Suprapubic skin (tissue), 4 donors: ENCODE measurements at regions not wholly inside any gene's neighbourhood (a gene's known extent, or its start where the extent isn't known, plus 50 kb on each side); places are given as distances from the start of the nearest gene placed in this dataset.

ENCODE experiments used
- DNase-seq, 2 donors: peaks; one replicate each; pipeline ENCODE4 v3.0.0-alpha.2; 2019; ENCODE audit warnings: low spot score in 2 of 2
- H3K27ac ChIP-seq: fragments of 200-600 bp; sonication (generic); one replicate; pipeline ENCODE4 v1.5.1; 2019
- H3K27me3 ChIP-seq: fragments of 200-600 bp; sonication (generic); one replicate; pipeline ENCODE4 v1.5.1; 2019
- H3K36me3 ChIP-seq: fragments of 200-600 bp; sonication (generic); one replicate; pipeline ENCODE4 v1.5.1; 2019
- H3K4me1 ChIP-seq: fragments of 200-600 bp; sonication (generic); one replicate; pipeline ENCODE4 v1.5.1; 2019
- H3K4me3 ChIP-seq: fragments of 200-600 bp; sonication (generic); one replicate; pipeline ENCODE4 v1.5.1; 2019; ENCODE audit warnings: mild to moderate bottlenecking
- H3K9me3 ChIP-seq: fragments of 200-600 bp; sonication (generic); one replicate; pipeline ENCODE4 v1.5.1; 2019
- CTCF ChIP-seq, 2 donors: fragments of 200-600 bp in 1 of 2; fragments of 450-650 bp in 1 of 2; sonication (generic) in 1 of 2; IDR thresholded peaks; one replicate each; pipeline ENCODE4 v1.5.1; 2016 to 2019; ENCODE audit warnings: antibody characterized with exemption in 2 of 2, mild to moderate bottlenecking in 1 of 2, moderate library complexity in 1 of 2
- EP300 ChIP-seq: sonication (generic); formaldehyde crosslinking; IDR thresholded peaks from one replicate; pipeline ENCODE4 v1.6.1; 2017; ENCODE audit warnings: antibody characterized with exemption
- POLR2A ChIP-seq, 2 donors: fragments of 450-650 bp; IDR thresholded peaks; one replicate each; pipeline ENCODE4 v1.6.1; 2017; ENCODE audit warnings: antibody characterized with exemption in 2 of 2, mild to moderate bottlenecking in 2 of 2, moderate library complexity in 2 of 2
- POLR2AphosphoS5 ChIP-seq, 3 donors: sonication (generic); formaldehyde crosslinking; IDR thresholded peaks; one replicate each; pipeline ENCODE4 v1.6.1; 2017; ENCODE audit warnings: antibody characterized with exemption in 3 of 3
- WGBS: methylation state at CpG from one replicate; pipeline ENCODE4 v1.1.5; 2018; 5-methylcytosine and 5-hydroxymethylcytosine counted together

GRCh38 chr4:112842513-112842912, 205.6 kb downstream of the LARP7 start:
- DNase-seq: no peak
- H3K4me3 ChIP-seq: no peak overlapping the region
- H3K9me3 ChIP-seq: no peaks in the 10 kb centered on the region
- no peaks in the 10 kb centered on the region for H3K36me3 ChIP-seq
- no peak overlapping the region for H3K27ac ChIP-seq
- H3K4me1 ChIP-seq: no peaks in the 10 kb centered on the region
- no peaks in the 10 kb centered on the region for H3K27me3 ChIP-seq
- 87% methylated on average over 9 of the region's 10 CpGs for WGBS
- TF ChIP-seq POLR2AphosphoS5 (IDR thresholded peaks at IDR 0.05): no peak
- TF ChIP-seq CTCF (IDR thresholded peaks at IDR 0.05): no peak
- no peak for TF ChIP-seq POLR2A (IDR thresholded peaks at IDR 0.05)
- no peak for TF ChIP-seq EP300

GRCh38 chr4:112845386-112845785, 204.1 kb upstream of the ANK2 start:
- Histone ChIP-seq H3K9me3 (no peaks in the 10 kb centered on the region), H3K27me3 (no peaks in the 10 kb centered on the region), H3K36me3 (no peaks in the 10 kb centered on the region), H3K27ac (no peak overlapping the region), H3K4me1 (no peaks in the 10 kb centered on the region), H3K4me3 (no peak overlapping the region)
- TF ChIP-seq CTCF (IDR thresholded peaks at IDR 0.05): no peak
- TF ChIP-seq POLR2A (IDR thresholded peaks at IDR 0.05): no peak
- no peak for DNase-seq
- WGBS: 76% methylated on average over 3 of the region's 3 CpGs

- H3K27ac ChIP-seq: no peak overlapping the region
- WGBS: 91% methylated on average over 4 of the region's 4 CpGs
These were observed 202.4 kb upstream of the ANK2 start for GRCh38 chr4:112847045-112847444.

GRCh38 chr4:112847781-112848180, 201.7 kb upstream of the ANK2 start:
- TF ChIP-seq POLR2AphosphoS5 (IDR thresholded peaks at IDR 0.05) (no peak), CTCF (IDR thresholded peaks at IDR 0.05) (no peak)
- Histone ChIP-seq H3K4me3 (no peak overlapping the region), H3K4me1 (no peaks in the 10 kb centered on the region), H3K9me3 (no peaks in the 10 kb centered on the region), H3K36me3 (no peaks in the 10 kb centered on the region), H3K27me3 (no peaks in the 10 kb centered on the region), H3K27ac (no peak overlapping the region)
- DNase-seq: no peak
- WGBS: 73% methylated on average over 4 of the region's 4 CpGs

More at GRCh38 chr4:112847045-112847444, 202.4 kb upstream of the ANK2 start:
- no peak for DNase-seq
- H3K9me3 ChIP-seq: no peaks in the 10 kb centered on the region
- no peaks in the 10 kb centered on the region for H3K4me1 ChIP-seq
- no peaks in the 10 kb centered on the region for H3K27me3 ChIP-seq
- no peak overlapping the region for H3K4me3 ChIP-seq
- TF ChIP-seq POLR2AphosphoS5 (IDR thresholded peaks at IDR 0.05) (no peak), POLR2A (IDR thresholded peaks at IDR 0.05) (no peak), EP300 (no peak), CTCF (IDR thresholded peaks at IDR 0.05) (no peak)
- H3K36me3 ChIP-seq: no peaks in the 10 kb centered on the region

GRCh38 chr4:112848911-112849310, 200.5 kb upstream of the ANK2 start:
- Histone ChIP-seq H3K4me3 (no peak overlapping the region), H3K4me1 (no peaks in the 10 kb centered on the region), H3K9me3 (no peaks in the 10 kb centered on the region), H3K27me3 (no peaks in the 10 kb centered on the region), H3K27ac (no peak overlapping the region), H3K36me3 (no peaks in the 10 kb centered on the region)
- no peak for DNase-seq
- TF ChIP-seq CTCF (IDR thresholded peaks at IDR 0.05): no peak
- no peak for TF ChIP-seq POLR2AphosphoS5 (IDR thresholded peaks at IDR 0.05)
- no peak for TF ChIP-seq POLR2A (IDR thresholded peaks at IDR 0.05)
- no peak for TF ChIP-seq EP300
